Stimulated activated CD4-positive, alpha-beta T cell treated with anti-CD3 and anti-CD28 coated beads, Interleukin-12 subunit alpha, Interleukin-12 subunit beta, amount 100 ng/mL, for 24 hours (primary cell): ENCODE measurements at regions not wholly inside any gene's neighbourhood (a gene's known extent, or its start where the extent isn't known, plus 50 kb on each side); places are given as distances from the start of the nearest gene placed in this dataset.

ENCODE experiments used
- DNase-seq, 2 experiments: peaks; one replicate each; pipeline ENCODE4 v3.0.0-alpha.2; 2020; ENCODE audit warnings: low read depth in 2 of 2

DNA sequence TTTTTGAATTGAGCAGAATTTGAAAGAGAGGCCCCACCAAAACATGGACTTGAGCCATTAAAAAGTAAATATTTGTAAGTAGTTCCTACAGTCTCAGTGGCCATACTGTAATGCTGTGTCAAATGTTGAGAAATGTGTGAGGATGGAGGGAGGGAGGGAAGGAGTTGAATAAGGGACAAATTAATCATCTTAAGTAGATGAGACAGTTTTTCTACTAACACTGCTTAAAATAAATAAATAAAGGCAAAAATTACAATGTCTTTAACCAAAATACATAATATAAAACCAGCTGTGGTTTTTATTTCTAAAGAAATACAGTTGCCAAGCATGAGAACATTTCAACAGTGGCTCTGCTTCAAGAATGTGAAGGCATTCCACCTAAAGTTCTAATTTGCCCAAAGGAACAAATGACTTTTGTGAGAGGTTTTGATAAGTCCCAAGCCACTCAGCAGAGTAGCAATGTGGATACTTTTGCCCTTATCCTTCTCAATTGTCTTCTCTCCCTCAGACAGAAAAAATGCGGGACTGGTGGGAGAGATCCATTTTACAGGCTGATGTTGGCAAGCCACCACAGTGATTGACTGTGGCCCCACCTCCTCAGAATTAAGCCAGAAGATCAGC is 427.0 kb upstream of the RARB start:
- DNase-seq, result no peak

DNA sequence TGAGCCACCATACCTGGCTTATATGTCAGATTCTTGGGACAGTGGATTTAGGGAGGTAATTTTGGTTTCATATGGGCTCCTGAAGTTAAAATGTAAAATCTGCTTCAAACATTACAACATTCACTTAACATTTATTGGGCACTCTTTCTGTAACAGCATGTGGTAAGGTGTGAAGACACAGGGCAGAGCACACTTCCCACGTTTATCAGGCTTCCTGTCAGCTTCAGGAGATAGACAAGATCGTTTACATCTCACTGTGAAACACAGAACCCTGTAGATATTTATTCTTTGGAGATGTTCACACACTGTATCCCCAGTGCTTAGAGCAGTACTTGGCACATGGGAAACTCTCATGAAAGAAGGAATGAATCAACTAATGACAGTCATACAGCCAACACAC is 426.0 kb upstream of the RARB start:
- no peak for DNase-seq

DNA sequence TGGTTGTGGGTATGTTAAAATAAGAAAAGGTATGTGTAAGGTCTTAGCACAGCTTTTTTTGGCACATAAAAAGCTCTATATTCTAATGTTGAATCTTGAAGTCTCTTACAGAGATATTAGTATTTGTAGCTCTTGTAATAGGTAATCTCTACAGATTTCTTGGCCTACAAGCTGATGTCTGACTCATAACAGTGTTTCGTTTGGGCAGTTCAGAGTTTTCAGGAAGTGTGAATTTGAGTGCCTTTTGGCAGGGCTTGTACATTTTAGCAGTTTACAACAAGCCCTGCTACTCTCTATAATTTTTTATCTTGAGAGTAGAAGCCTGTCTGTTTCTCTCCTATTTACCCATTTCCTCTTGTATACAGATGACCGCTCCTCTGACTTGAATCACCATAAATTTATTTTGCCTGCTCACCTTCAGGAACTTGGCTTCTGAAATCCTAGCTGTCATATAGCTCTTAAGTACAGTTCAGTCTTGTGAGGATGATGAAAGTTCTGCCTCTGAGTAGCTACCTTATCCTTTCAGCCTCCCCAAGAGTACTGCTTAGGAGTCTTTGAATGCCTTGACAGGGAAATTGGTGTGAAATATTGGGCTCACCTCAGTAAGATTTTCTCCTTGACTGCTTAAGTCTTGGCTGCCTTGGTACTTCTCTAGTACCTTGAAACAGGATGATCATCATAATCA is 419.9 kb upstream of the RARB start:
- no peak for DNase-seq

DNA sequence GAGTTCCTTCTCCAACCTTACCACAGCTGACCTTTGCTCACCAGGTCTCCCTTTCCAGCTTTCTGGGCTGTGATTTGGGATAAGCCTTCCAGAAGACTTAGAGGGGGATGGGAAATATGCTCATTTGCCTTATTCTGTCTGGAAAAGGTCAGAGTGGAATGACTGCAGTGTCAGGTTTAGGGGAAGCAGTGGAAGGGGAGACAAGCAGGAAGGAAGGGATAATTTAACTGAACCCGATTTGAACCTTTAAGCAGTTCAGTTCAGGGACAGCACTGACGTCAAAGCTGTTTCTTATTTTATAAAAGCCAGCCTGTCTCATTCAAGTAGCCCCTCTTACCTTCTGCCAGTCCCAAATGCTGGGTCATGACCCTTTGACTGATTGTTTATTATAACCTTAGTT is 418.4 kb upstream of the RARB start:
- DNase-seq, result no peak

DNA sequence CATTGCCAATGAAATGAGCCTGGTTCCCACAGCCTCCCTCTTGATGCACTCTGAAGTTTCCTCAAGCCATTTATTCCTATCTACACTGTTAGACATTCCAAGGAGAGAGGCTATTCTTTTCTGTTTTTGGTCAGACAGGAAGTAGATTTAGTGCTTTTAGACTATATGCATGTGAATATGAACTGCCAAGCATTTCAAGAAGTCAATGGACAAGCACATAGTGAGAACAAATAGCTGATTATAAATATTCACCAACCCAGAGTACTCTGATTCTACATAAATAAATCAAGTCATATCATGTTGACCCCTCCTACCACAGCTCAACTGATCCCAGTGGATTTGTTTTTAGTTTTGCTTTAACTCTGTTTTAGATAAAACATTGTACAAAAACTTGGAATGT is 412.5 kb upstream of the RARB start:
- no peak for DNase-seq

DNA sequence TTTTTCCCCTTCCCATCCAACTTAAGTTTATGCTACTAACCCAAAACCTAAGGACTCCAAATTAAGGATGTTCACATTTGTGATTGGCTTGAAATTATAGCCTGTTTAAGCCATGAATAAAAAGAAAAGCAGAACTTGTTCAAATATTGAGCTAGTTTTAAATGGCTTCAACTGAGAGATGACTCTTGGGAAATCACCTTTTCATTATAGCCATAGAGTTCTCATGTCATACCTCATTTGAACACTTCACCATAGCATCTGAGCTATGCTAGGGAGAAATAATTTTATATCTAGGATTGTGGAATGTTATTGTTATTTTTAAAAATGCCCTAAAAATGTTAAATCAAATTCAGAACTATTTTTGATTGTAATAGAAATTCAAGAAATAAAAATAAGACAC is 409.2 kb upstream of the RARB start:
- DNase-seq, result no peak

DNA sequence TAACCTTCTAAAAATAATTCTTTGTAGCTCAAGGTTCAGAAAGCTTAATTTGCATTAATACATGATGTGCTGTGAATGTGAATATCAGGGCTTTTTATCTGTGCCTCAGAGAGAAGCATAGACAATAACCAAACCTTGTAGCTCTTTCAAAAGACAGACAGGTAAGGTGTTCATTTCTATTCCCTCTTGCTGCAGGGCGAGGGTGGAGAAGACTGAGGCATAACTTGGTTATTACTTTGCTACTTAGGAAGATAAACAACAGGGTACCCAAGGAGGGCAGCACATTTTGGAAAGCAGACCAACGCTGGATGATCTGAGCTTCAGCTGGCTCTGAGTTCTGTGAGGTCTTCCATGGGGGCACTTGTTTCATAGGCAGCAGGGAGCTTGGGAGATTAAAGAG is 408.6 kb upstream of the RARB start:
- DNase-seq, result no peak

DNA sequence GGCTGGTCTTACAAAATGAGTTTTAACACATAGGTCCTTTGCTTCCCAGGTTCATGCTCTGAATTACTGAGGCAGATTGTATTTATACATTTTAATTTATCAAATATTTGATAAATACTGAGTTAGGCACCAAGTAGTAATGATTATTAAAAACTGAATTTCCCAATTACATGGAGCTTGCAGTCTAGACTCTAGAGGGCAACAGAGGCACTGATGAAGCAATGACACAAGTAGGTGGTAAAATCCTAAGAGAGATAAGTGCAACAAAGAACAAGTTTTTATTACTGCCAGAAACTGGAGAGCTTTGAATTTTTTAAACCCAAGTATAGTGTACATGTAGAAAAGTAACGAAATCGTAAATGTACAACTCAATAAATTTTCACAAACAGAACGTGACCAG is 406.2 kb upstream of the RARB start:
- no peak for DNase-seq

DNA sequence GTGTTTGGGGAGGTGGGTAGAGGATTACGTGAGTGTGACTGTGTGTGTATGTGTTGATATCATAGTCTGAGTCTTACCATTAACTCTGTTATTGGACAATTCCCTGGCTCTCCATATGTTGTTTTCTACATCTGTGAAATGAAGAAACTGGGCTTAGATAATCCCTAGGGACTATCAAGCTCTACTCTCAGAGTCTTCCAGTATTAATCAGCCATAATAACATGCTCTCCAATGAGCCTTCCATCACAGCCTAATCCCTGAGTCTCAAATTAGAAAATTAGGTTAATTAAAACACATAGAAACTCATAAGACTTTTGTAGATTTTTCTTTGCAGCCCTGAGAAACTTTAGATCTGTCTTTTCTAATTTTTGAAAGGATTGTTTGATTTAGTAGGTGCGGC is 404.2 kb upstream of the RARB start:
- no peak for DNase-seq

DNA sequence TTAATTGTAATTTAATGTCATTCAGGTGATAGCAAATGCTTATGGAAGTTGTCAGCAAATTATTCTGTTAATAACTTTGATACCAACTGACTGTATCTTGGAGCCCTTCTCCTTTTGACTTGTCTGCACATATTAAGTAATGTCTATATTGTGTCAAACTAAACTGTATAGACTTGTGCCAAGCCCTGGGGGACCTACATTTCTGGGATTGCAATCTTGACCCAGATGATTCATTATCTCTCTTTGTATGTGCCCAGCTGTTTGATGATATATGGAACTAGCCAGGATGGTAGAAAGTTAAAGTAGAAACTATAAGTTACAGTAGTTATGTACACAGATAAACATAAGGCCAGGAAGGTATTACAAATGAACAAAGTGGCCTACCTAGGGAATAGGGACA is 402.8 kb upstream of the RARB start:
- DNase-seq, result no peak

DNA sequence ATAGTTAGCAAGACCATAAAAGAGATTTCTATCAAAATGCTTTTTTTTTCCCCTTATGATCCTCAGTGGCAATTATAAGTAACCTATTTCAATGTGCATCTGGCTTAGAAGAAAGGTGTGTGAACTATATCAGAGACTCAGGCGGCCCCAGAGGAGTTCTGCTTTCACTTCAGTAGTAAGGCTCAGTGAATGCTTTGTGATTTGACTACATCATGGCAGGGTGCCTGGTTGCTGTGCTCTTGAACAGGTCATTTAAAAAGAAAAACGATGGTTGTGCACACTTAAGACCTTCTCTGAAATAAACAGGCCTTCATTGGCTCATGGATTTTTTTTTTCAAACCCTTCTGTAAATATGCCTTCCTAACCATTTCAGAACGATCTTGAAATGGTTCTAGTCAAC is 400.4 kb upstream of the RARB start:
- no peak for DNase-seq

DNA sequence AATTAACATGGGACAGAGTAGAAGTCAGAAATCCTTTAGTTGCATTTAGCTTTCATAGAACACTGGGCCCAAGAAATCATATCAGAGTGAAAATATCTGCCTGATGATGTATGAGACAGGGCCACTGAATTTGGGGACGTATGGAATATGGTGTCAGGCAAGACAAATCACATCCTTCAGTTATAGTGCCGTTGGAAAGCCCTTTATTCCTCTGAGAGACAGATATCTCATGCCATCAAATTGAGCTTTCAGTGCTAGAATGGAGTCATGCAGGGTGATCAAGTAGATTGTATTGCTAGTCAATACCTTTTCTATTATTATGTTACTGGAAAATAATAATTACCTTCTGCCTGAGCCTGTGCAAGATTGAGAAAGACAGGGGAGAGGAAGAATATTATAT is 398.2 kb upstream of the RARB start:
- no peak for DNase-seq

DNA sequence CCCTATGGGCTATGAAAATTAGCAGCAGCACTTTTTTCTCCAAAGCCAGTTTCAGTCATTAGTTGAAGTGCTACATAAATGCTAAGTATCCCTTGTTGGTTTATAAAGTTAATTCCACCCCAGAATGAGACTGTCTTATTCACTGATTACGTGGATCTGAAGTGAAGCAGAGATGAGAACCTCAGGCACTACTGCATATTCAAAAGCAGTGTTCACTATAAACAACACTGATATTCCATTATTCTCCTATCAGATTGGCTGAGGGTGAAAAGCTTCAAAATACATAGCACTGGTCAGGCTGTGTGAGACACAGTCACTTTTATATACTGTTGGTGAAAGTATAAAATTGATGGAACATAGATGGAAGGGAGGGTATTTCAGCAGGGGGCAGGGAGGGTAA is 395.7 kb upstream of the RARB start:
- DNase-seq, result no peak

DNA sequence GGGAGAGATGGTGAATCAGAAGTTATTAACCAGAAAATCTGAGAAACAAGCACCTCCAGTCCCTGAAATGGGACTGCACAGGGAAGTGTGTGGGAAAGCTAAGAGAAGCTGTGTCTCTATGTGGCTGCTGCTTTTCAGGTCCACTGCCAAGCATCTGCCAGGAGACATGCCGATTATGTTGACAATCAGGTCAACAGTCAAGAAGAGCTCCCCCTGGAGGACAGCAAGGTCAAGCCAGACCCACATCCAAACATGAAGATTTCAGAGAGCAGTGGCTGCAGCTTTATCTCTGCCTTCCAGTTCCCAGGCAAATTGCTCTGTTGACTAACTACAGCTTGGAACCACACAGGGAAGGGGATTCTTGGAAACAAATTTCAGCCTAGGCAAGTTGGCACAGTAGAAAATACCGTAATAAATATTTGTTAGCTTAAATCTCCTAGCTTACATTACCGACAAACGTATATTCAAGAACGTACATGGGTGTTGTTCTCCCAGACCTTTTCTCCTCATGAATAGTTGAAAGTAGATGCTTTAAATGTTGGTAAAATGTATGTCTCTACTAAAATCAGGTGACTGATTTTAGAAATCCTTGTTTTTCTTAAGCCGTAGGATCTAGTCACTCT is 394.5 kb upstream of the RARB start:
- DNase-seq, result peak in 1 of 2 experiments; percentile 1

DNA sequence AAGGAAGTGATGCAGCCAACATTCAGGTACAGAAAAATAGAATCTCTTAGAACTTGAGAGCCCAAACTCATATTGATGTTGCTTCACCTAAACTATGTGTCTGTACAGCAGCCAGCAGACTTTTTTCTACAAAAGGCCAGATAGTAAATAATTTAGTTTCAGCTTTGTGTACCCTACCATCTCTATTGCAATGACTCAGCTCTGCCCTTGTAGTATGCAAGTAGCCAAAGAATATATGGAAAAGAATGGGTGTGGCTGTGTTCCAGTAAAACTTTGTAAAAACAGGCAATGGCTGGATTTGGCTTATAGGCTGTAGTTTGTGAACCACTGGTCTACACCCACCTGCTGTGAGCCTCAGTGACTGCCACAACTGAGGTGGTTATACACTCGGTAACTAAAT is 392.5 kb upstream of the RARB start:
- DNase-seq, result no peak

DNA sequence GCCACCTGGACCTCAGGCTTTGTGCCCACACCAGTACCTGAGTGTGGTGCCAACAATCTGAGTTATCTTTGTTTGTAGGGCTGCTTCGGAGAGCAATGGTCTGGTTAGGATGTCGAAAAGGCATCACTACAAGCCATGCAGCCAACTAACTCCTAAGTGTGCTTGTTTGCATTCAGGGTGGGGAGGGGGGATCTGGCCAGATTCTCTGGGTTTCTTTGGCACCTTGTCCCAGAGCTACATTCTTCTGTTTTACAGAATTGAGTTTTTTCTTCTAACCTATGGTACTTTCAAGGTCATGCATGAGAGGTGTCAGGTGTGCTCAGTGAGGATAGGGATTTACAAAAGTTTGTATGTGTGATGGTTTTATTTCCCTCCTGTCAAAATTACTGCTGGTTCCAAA is 391.4 kb upstream of the RARB start:
- no peak for DNase-seq

DNA sequence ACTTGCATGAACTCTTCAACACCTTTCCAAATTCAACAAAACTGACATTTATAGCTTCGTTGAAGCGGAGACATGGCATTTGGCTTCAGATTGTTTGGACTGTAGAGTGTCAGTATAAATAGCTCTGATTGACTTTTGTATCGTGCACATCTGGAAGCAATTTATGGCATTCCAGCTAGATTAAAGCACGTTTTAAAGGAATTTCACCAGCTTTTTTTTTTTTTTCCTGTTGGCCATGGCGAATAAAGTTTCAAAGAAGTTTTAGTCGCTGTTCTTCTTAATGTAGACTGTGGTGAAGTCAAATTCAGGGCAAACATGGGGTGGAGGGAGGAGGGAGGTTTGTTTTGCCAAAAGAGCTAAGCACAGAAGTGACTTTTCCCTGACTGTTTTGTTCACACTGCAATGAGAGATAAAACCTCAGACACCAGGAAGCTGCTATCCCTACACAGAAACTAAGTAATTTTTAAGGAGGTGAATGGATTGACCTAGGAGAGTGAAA is 391.0 kb upstream of the RARB start:
- DNase-seq, result no peak

DNA sequence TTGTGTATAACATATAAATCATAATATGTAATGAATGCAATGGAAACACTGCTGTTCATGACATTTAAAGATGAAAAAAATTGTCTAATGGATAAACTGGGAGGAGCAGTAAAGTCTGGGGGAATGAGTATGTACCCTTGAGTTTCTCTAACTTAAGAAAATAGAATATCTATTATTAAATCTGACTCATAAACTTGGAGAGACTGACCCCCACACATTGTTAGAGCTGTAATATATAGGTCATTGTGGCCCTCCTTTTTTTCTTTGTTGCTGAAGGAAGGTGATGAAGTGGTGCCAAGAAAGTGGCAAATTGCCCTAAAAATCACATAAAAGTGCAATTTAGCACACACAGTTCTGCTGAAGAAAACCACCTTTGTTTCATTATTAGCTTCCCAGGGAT is 389.8 kb upstream of the RARB start:
- DNase-seq, result no peak

DNA sequence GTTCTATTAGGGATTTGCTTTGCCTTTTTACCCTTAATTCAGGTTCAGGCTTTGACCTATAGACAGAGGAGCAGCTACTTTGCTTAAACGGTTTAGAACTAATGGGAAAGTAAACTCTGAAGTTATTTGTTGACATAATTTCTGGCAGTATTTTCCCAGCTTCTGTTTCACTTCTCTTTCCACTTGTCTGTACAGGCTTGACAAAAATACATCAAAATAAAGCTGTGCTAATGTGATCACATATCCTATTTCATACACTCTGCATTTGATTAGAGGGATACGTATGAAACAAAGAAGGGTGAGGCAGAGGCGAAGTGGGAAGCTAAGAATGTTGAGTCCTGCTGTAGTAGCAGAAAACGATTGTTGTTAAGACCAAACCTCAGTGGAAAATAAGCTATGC is 389.1 kb upstream of the RARB start:
- DNase-seq, result no peak

DNA sequence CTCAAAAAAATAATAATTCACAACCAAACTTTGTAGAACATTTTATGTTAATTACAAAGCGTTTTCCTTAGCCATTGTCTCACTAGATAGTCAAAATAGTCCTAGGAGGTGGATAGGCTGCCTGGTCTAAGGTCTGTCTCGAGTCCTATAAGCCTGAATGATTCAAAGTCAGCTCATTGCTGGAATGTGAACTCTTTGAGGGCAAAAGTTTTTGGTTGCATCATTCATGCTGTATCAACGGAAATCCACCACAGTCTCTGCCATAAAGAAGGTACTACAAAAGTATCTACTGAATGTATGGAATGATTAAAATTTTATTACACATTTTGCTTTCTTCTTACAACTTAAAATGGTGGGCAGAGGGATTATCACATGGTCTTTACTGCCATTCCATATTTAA is 387.3 kb upstream of the RARB start:
- DNase-seq, result no peak

DNA sequence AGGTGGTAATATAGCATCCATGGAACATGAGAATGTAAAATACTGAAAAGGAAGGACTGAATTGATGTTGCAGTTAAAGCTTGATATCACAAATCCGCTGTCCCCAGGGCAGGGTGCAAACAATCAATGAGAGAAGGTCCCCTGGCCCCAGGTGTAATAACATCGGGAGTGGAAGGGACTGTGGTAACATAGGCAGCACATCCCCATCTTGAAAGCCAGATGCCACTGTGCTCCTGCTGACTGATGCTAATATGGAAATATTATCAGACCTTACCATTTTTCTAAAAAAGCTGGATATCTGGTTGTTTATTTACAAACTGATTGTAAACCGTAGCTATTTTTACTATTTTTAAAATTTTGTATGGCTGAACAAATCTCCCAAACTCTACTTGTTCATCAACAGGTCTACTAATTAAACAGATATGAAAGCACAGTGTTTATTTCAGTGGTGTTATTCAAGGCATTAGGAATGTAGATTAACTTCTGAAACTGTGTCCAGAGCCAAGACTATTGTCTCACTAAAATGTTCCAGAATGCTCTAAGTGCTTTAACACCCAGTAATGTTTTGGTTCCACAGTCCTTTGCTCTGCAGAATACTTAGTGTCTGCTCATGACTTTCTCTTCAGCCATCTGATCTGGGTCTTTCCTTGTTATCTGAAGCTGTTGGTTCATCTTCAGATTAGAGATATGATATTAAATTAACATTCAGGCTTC is 386.0 kb upstream of the RARB start:
- no peak for DNase-seq

DNA sequence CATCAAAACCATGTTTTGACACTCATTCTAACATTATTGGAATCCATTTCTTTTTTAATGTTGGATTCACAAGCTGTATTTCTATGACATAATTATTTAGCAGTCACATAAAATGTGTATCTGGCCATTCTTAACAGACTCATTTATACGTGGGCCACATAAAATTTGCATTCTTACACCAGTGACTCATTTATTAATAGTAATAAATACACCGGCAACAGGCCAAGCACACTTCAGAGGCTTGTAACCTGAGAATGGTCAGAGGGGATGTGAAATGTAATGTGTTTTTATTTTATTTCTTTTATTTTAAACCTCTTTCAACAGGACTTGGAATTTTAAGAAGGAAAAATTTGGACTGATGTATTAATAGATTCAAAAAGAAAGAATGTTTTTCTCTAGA is 384.9 kb upstream of the RARB start:
- no peak for DNase-seq

DNA sequence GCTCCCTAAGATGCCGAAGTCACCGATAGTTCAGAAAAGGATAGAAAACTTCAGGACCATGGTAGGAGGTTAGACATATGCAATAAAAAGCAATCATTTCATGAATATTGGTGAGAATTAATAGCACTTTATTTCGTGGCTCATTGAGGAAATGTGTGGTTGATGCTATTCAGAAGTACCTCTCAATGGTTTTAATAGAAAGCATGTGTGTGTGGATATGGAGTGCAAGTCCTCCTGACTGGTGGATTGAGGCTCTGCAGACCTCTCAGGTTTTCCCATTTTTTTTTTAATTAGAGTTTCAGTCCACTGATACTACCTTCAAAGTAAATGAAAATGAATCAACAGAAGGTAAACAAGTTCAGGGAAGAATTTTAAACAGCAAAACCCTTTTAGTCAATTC is 384.3 kb upstream of the RARB start:
- DNase-seq, result no peak
